K562 (cell line): ENCODE measurements at regions not wholly inside any gene's neighbourhood (a gene's known extent, or its start where the extent isn't known, plus 50 kb on each side); places are given as distances from the start of the nearest gene placed in this dataset.

Experiments
- SMARCB1 ChIP-seq: IDR thresholded peaks from 2 replicates; pipeline ENCODE4 v1.6.1; 2011; ENCODE audit warnings: improper control_type of control experiment, low read depth; ENCODE audit not compliant: insufficient read length
- SUPT5H ChIP-seq: fragments of 450-650 bp; IDR thresholded peaks from 2 replicates; pipeline ENCODE4 v1.6.1; 2016
- ZBTB40 ChIP-seq, 2 experiments: fragments of 450-650 bp in 1 of 2; sonication (generic) in 1 of 2; formaldehyde crosslinking in 1 of 2; IDR thresholded peaks; 2 replicates each; pipeline versions ENCODE4 v1.7.1 to v1.9.0; 2016 to 2022; ENCODE audit warnings: inconsistent platforms in 1 of 2, mild to moderate bottlenecking in 1 of 2, missing genetic modification reagents in 1 of 2
- ZBTB49 ChIP-seq: sonication (generic); formaldehyde crosslinking; IDR thresholded peaks from 2 replicates; pipeline ENCODE4 v1.8.0; 2022; ENCODE audit warnings: missing genetic modification reagents, mild to moderate bottlenecking, borderline replicate concordance

GRCh38 chr2:151553-152334, 105.4 kb upstream of the FAM110C start (continued):
- TF ChIP-seq ZBTB49 (CRISPR knock-in tag) (no peak), SMARCB1 (no peak), ZBTB40 (IDR thresholded peaks at IDR 0.05) (no peak), ZBTB40 (CRISPR knock-in tag; IDR thresholded peaks at IDR 0.05) (no peak), SUPT5H (no peak)
